ENCODE measurements at regions not wholly inside any gene's neighbourhood (a gene's known extent, or its start where the extent isn't known, plus 50 kb on each side); places are given as distances from the start of the nearest gene placed in this dataset.

DNA sequence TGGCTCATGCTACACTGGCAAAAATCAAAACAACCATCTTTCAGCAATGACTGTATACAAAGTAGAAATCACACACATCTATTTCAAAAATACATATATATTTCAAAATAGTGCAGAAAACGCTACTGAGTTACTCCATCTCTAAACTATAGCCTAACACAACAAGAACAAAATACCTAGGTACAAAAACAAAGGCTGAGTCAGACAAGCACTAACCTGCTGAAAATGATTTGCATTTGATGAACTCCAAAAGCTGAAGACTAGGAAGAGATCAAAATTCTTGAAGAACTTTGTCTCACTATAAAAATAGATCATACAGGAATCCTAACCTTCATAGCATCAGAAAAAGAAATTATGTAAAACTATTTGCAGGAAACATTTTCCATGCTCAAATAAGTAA, 381.6 kb downstream of the EFNB2 start:
- Histone ChIP-seq H4K20me1 (ENCODE audit: insufficient read depth, low read length) (no peaks in the 10 kb centered on the region), H3K4me2 (ENCODE audit: insufficient read depth, low read length) (no peak overlapping the region), H3K9ac (ENCODE audit: low read depth, low read length) (no peak overlapping the region), H3K79me2 (ENCODE audit: insufficient read depth, low read length) (no peaks in the 10 kb centered on the region), H3K36me3 (ENCODE audit: insufficient read depth, low read length) (no peaks in the 10 kb centered on the region), H2AFZ (ENCODE audit: low read depth, low read length) (no peak overlapping the region), H3K27ac (ENCODE audit: low read length) (no peak overlapping the region), H3K4me3 (ENCODE audit: low read depth in 1 of 2, low read length in 2 of 2) (no peak overlapping the region), H3K27me3 (ENCODE audit: insufficient read depth, low read length, poor library complexity) (no peaks in the 10 kb centered on the region), H3K9me3 (ENCODE audit: insufficient read depth, low read length, severe bottlenecking) (no peaks in the 10 kb centered on the region), H3K4me1 (ENCODE audit: insufficient read depth, low read length) (no peaks in the 10 kb centered on the region)
- TF ChIP-seq, protein P1, sequence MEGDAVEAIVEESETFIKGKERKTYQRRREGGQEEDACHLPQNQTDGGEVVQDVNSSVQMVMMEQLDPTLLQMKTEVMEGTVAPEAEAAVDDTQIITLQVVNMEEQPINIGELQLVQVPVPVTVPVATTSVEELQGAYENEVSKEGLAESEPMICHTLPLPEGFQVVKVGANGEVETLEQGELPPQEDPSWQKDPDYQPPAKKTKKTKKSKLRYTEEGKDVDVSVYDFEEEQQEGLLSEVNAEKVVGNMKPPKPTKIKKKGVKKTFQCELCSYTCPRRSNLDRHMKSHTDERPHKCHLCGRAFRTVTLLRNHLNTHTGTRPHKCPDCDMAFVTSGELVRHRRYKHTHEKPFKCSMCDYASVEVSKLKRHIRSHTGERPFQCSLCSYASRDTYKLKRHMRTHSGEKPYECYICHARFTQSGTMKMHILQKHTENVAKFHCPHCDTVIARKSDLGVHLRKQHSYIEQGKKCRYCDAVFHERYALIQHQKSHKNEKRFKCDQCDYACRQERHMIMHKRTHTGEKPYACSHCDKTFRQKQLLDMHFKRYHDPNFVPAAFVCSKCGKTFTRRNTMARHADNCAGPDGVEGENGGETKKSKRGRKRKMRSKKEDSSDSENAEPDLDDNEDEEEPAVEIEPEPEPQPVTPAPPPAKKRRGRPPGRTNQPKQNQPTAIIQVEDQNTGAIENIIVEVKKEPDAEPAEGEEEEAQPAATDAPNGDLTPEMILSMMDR (IDR thresholded peaks at IDR 0.05; ENCODE audit: borderline replicate concordance, extremely low read depth, low read length, poor library complexity, severe bottlenecking): no peak
- TF ChIP-seq EZH2 (IDR thresholded peaks at IDR 0.05; ENCODE audit: borderline replicate concordance, low read depth, low read length, severe bottlenecking): no peak
- no peak for ATAC-seq (ENCODE audit: insufficient read depth, low read depth)
- DNase-seq: no peak

GRCh38 chr13:106153041-106153440, 382.4 kb downstream of the EFNB2 start:
- DNase-seq (no peak), ATAC-seq (ENCODE audit: insufficient read depth, low read depth) (no peak)
- Histone ChIP-seq H3K27me3 (ENCODE audit: insufficient read depth, low read length, poor library complexity) (no peaks in the 10 kb centered on the region), H3K9me3 (ENCODE audit: insufficient read depth, low read length, severe bottlenecking) (no peaks in the 10 kb centered on the region), H3K4me3 (ENCODE audit: low read depth in 1 of 2, low read length in 2 of 2) (no peak overlapping the region), H3K27ac (ENCODE audit: low read length) (no peak overlapping the region), H3K36me3 (ENCODE audit: insufficient read depth, low read length) (no peaks in the 10 kb centered on the region), H3K4me1 (ENCODE audit: insufficient read depth, low read length) (no peaks in the 10 kb centered on the region), H2AFZ (ENCODE audit: low read depth, low read length) (no peak overlapping the region), H4K20me1 (ENCODE audit: insufficient read depth, low read length) (no peaks in the 10 kb centered on the region), H3K4me2 (ENCODE audit: insufficient read depth, low read length) (no peak overlapping the region), H3K79me2 (ENCODE audit: insufficient read depth, low read length) (no peaks in the 10 kb centered on the region), H3K9ac (ENCODE audit: low read depth, low read length) (no peak overlapping the region)
- TF ChIP-seq EZH2 (IDR thresholded peaks at IDR 0.05; ENCODE audit: borderline replicate concordance, low read depth, low read length, severe bottlenecking): no peak
- TF ChIP-seq, protein P1 (IDR thresholded peaks at IDR 0.05; ENCODE audit: borderline replicate concordance, extremely low read depth, low read length, poor library complexity, severe bottlenecking): no peak

GRCh38 chr13:106152047-106152446, 383.4 kb downstream of the EFNB2 start:
- no peak overlapping the region for H3K4me2 ChIP-seq (ENCODE audit: insufficient read depth, low read length)
- H2AFZ ChIP-seq (ENCODE audit: low read depth, low read length): no peak overlapping the region
- no peak overlapping the region for H3K4me3 ChIP-seq (ENCODE audit: low read depth in 1 of 2, low read length in 2 of 2)
- TF ChIP-seq, protein P1 (IDR thresholded peaks at IDR 0.05; ENCODE audit: borderline replicate concordance, extremely low read depth, low read length, poor library complexity, severe bottlenecking): no peak
- TF ChIP-seq EZH2 (IDR thresholded peaks at IDR 0.05; ENCODE audit: borderline replicate concordance, low read depth, low read length, severe bottlenecking): no peak
- H3K27me3 ChIP-seq (ENCODE audit: insufficient read depth, low read length, poor library complexity): no peaks in the 10 kb centered on the region
- H3K4me1 ChIP-seq (ENCODE audit: insufficient read depth, low read length): no peaks in the 10 kb centered on the region
- no peaks in the 10 kb centered on the region for H4K20me1 ChIP-seq (ENCODE audit: insufficient read depth, low read length)
- no peak overlapping the region for H3K9ac ChIP-seq (ENCODE audit: low read depth, low read length)
- no peaks in the 10 kb centered on the region for H3K79me2 ChIP-seq (ENCODE audit: insufficient read depth, low read length)
- H3K27ac ChIP-seq (ENCODE audit: low read length): no peak overlapping the region
- no peaks in the 10 kb centered on the region for H3K36me3 ChIP-seq (ENCODE audit: insufficient read depth, low read length)
- DNase-seq (no peak), ATAC-seq (ENCODE audit: insufficient read depth, low read depth) (no peak)
- peaks cover under 1% of the 10 kb centered on the region for H3K9me3 ChIP-seq (ENCODE audit: insufficient read depth, low read length, severe bottlenecking)
